SU-DHL-6 (cell line): ENCODE measurements at regions not wholly inside any gene's neighbourhood (a gene's known extent, or its start where the extent isn't known, plus 50 kb on each side); places are given as distances from the start of the nearest gene placed in this dataset.

Source experiments
- H2AFZ ChIP-seq: fragments of 200-600 bp; sonication (generic); 2 replicates; pipeline ENCODE4 v1.6.1; 2014; ENCODE audit warnings: low read depth, mild to moderate bottlenecking, moderate library complexity, mixed read lengths, antibody characterized with exemption, low read length; ENCODE audit not compliant: severe bottlenecking
- H3F3A ChIP-seq: fragments of 200-600 bp; shearing (Covaris generic); 2 replicates; pipeline ENCODE4 v1.6.0; 2016; ENCODE audit warnings: antibody characterized with exemption, mild to moderate bottlenecking; ENCODE audit not compliant: insufficient read depth
- H3K27ac ChIP-seq: fragments of 200-600 bp; sonication (generic); 2 replicates; pipeline ENCODE4 v1.5.1; 2016; ENCODE audit warnings: low read depth, mild to moderate bottlenecking, low read length, moderate library complexity, mixed read lengths
- H3K27me3 ChIP-seq: fragments of 200-600 bp; sonication (generic), shearing (Covaris generic); 2 replicates; pipeline ENCODE4 v1.6.0; 2014; ENCODE audit warnings: mild to moderate bottlenecking, low read length
- H3K36me3 ChIP-seq: fragments of 200-600 bp; sonication (generic); 2 replicates; pipeline ENCODE4 v1.6.1; 2014; ENCODE audit warnings: mild to moderate bottlenecking, low read length, mixed read lengths
- H3K4me2 ChIP-seq: fragments of 300-600, 200-600 bp; shearing (Covaris generic), sonication (generic); 2 replicates; pipeline ENCODE4 v1.6.0; 2014; ENCODE audit warnings: low read length, low read depth, mild to moderate bottlenecking; ENCODE audit not compliant: poor library complexity, severe bottlenecking
- H3K4me3 ChIP-seq: fragments of 200-600 bp; sonication (generic); 2 replicates; pipeline ENCODE4 v1.5.1; 2014; ENCODE audit warnings: antibody characterized with exemption, low read length, mild to moderate bottlenecking, mixed read lengths; ENCODE audit not compliant: insufficient read depth, poor library complexity, severe bottlenecking
- H3K79me2 ChIP-seq: fragments of 200-600 bp; sonication (generic); 2 replicates; pipeline ENCODE4 v1.6.1; 2014; ENCODE audit warnings: mild to moderate bottlenecking, low read length, moderate library complexity; ENCODE audit not compliant: insufficient read depth
- H3K9ac ChIP-seq: fragments of 200-600 bp; sonication (generic); 2 replicates; pipeline ENCODE4 v1.7.0; 2014; ENCODE audit warnings: mild to moderate bottlenecking, low read length
- H3K9me2 ChIP-seq: fragments of 200-600 bp; sonication (generic); replicated peaks from 2 replicates; pipeline ENCODE4 v1.6.1; 2014; ENCODE audit warnings: low read length; ENCODE audit not compliant: insufficient read depth
- H3K9me3 ChIP-seq: fragments of 200-600 bp; sonication (generic); 2 replicates; pipeline ENCODE4 v1.6.1; 2014; ENCODE audit warnings: low read length, mixed read lengths; ENCODE audit not compliant: insufficient read depth
- H4K20me1 ChIP-seq: fragments of 200-600 bp; sonication (generic); 2 replicates; pipeline ENCODE4 v1.6.1; 2014; ENCODE audit warnings: low read depth, mild to moderate bottlenecking, antibody characterized with exemption, low read length, moderate library complexity, mixed read lengths
- CTCF ChIP-seq: fragments of 200-600 bp; sonication (generic); IDR thresholded peaks from one replicate; pipeline ENCODE4 v1.5.1; 2017; ENCODE audit warnings: antibody characterized with exemption, mild to moderate bottlenecking, low read length, moderate library complexity; ENCODE audit not compliant: insufficient read depth, poor library complexity, severe bottlenecking
- EZH2phosphoT487 ChIP-seq: fragments of 200-600 bp; sonication (generic), shearing (Covaris generic); conservative IDR thresholded peaks from 2 replicates; pipeline ENCODE4 v1.6.1; 2018; ENCODE audit warnings: mild to moderate bottlenecking, antibody characterized with exemption, low read length, moderate library complexity, mixed read lengths

GRCh38 chr5:57903458-57903857 lies 420.8 kb upstream of the ACTBL2 start:
- Histone ChIP-seq H3K9me3 (no peaks in the 10 kb centered on the region), H3K4me2 (no peak overlapping the region), H3K79me2 (no peaks in the 10 kb centered on the region), H4K20me1 (no peaks in the 10 kb centered on the region), H3K9me2 (no peaks in the 10 kb centered on the region; the same call in 1 of the 2 replicates), H3K36me3 (no peaks in the 10 kb centered on the region), H3K27ac (no peak overlapping the region), H3K9ac (no peak overlapping the region), H3K4me3 (no peak overlapping the region), H3K27me3 (no peaks in the 10 kb centered on the region), H2AFZ (no peak overlapping the region), H3F3A (no peaks in the 10 kb centered on the region)
- TF ChIP-seq EZH2phosphoT487 (no peak), CTCF (no peak)

GRCh38 chr5:57902095-57902494 lies 419.5 kb upstream of the ACTBL2 start:
- Histone ChIP-seq H3K27ac (no peak overlapping the region), H4K20me1 (no peaks in the 10 kb centered on the region), H3K4me2 (no peak overlapping the region), H3F3A (no peaks in the 10 kb centered on the region), H3K27me3 (no peaks in the 10 kb centered on the region), H3K9ac (no peak overlapping the region), H3K4me3 (no peak overlapping the region), H3K9me3 (no peaks in the 10 kb centered on the region), H3K36me3 (no peaks in the 10 kb centered on the region), H3K9me2 (no peaks in the 10 kb centered on the region; the same call in 1 of the 2 replicates), H3K79me2 (no peaks in the 10 kb centered on the region), H2AFZ (no peak overlapping the region)
- TF ChIP-seq EZH2phosphoT487 = no peak
- no peak for TF ChIP-seq CTCF

GRCh38 chr5:57900381-57900944 lies 417.9 kb upstream of the ACTBL2 start:
- no peaks in the 10 kb centered on the region for H3K36me3 ChIP-seq
- H3K4me3 ChIP-seq = no peak overlapping the region
- H4K20me1 ChIP-seq = no peaks in the 10 kb centered on the region
- no peaks in the 10 kb centered on the region for H3K9me2 ChIP-seq
- no peaks in the 10 kb centered on the region for H3K27me3 ChIP-seq
- TF ChIP-seq CTCF = no peak
- no peak for TF ChIP-seq EZH2phosphoT487
- H3K4me2 ChIP-seq = no peak overlapping the region
- H2AFZ ChIP-seq = no peak overlapping the region
- no peaks in the 10 kb centered on the region for H3K79me2 ChIP-seq
- H3K27ac ChIP-seq = no peak overlapping the region
- no peaks in the 10 kb centered on the region for H3F3A ChIP-seq
- no peak overlapping the region for H3K9ac ChIP-seq
- no peaks in the 10 kb centered on the region for H3K9me3 ChIP-seq
